ENCODE measurements at regions not wholly inside any gene's neighbourhood (a gene's known extent, or its start where the extent isn't known, plus 50 kb on each side); places are given as distances from the start of the nearest gene placed in this dataset.
"Not testable (repeated sequence)": the region's sequence is repeated elsewhere in the genome, so short reads cannot be mapped to it uniquely, and the experiment has no call there.

DNA sequence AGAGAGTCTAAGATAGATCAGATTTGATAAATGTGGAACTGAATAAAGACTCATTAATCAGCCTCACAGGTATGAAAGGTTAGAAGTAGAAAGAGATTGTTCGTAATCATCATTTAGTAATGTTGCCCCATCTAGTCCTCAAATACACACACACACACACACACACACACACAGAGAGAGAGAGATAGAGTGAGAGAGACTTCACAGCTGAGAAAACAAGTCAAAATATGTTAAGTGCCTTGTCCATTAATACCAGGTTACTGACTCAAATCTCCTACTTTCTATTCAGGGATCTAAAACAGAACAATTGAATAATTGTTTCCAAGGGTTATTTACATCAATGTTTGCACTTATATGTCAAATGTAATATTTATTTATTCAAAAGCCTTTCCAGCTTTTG, 284.6 kb downstream of the MRPS30 start:
- H3K4me3 Mint-ChIP-seq = no peak overlapping the region
- H3K27me3 Mint-ChIP-seq (ENCODE audit: low read depth) = no peaks in the 10 kb centered on the region
- no peaks in the 10 kb centered on the region for H3K4me1 Mint-ChIP-seq (ENCODE audit: low read depth)
- DNase-seq (no peak), ATAC-seq (no peak)
- no peaks in the 10 kb centered on the region for H3K36me3 Mint-ChIP-seq (ENCODE audit: low read depth)
- no peaks in the 10 kb centered on the region for H3K9me3 Mint-ChIP-seq (ENCODE audit: insufficient read depth)
- CTCF ChIA-PET = no interaction called here
- no peak overlapping the region for H3K27ac Mint-ChIP-seq
- POLR2A ChIA-PET = no interaction called here

DNA sequence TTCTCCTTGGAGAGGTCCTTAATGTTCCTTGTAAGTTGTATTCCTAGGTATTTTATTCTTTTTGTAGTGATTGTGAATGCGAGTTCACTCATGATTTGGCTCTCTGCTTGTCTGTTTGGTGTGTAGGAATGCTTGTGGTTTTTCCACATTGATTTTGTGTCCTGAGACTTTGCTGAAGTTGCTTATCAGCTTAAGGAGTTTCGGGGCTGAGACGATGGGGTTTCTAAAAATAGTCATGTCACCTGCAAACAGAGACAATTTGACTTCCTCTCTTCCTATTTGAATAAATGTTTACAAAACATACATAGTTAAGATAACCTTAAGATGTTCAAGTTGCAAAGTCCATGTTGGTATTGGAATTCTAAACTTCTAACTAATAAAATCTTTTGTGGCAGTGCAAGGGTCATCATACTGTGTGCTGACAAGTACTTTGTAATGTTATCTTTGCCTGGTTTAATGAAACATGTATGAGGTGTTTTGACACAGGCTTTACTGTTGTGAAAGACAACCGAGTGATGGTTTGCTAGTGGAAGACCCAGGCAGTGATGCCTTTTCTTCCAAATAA, 286.2 kb downstream of the MRPS30 start:
- H3K36me3 Mint-ChIP-seq (ENCODE audit: low read depth) = no peaks in the 10 kb centered on the region
- CTCF ChIA-PET = no interaction called here
- ATAC-seq (no peak), DNase-seq (no peak)
- POLR2A ChIA-PET = no interaction called here
- H3K4me1 Mint-ChIP-seq (ENCODE audit: low read depth) = no peaks in the 10 kb centered on the region
- H3K4me3 Mint-ChIP-seq = no peak overlapping the region
- H3K27me3 Mint-ChIP-seq (ENCODE audit: low read depth) = no peaks in the 10 kb centered on the region
- H3K9me3 Mint-ChIP-seq (ENCODE audit: insufficient read depth) = no peaks in the 10 kb centered on the region
- H3K27ac Mint-ChIP-seq = no peak overlapping the region

DNA sequence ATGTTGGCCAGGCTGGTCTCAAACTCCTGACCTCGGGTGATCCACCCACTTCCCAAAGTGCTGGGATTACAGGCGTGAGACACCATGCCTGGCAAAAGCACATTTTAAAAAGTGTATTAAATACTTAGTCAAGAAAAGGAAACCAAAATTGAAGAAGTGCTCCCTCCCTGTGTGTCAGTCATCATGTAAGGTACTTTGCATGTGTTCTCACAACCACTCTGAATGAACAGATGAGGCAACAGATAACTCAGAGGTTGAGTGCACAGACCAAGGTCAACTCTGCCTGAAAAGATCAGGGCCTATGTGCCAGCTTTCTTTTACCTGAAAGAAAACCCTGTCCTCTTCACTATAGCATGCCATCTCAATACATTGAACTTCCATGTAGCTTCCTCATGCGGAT, 289.7 kb downstream of the MRPS30 start:
- no peaks in the 10 kb centered on the region for H3K27me3 Mint-ChIP-seq (ENCODE audit: low read depth)
- ATAC-seq (no peak), DNase-seq (no peak)
- POLR2A ChIA-PET = no interaction called here
- no peak overlapping the region for H3K4me3 Mint-ChIP-seq
- peaks cover 7% of the 10 kb centered on the region for H3K9me3 Mint-ChIP-seq (ENCODE audit: insufficient read depth)
- no peak overlapping the region for H3K27ac Mint-ChIP-seq
- CTCF ChIA-PET = no interaction called here
- H3K36me3 Mint-ChIP-seq (ENCODE audit: low read depth) = no peaks in the 10 kb centered on the region
- no peaks in the 10 kb centered on the region for H3K4me1 Mint-ChIP-seq (ENCODE audit: low read depth)

DNA sequence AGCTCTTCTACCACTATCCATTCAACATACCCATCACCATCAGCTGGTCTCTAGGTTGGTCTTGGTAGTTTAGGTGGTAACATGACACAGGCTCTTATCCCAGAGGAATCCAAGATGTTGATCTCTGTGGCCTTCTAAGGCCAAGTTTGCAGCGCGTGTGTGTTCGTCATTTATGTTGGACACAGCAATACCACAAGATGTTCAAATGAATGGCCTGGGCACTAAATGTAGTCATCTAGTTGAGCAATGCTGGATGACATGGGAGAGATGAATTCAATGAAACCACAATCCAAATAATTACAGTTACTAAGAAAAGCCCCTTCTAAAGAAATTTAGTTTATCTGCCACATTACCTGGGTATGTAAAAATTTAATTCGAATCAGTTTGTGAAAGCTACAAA, 292.4 kb downstream of the MRPS30 start:
- ATAC-seq (no peak), DNase-seq (no peak)
- POLR2A ChIA-PET = no interaction called here
- peaks cover 16% of the 10 kb centered on the region for H3K9me3 Mint-ChIP-seq (ENCODE audit: insufficient read depth)
- CTCF ChIA-PET = no interaction called here
- H3K27me3 Mint-ChIP-seq (ENCODE audit: low read depth) = no peaks in the 10 kb centered on the region
- no peak overlapping the region for H3K27ac Mint-ChIP-seq
- no peak overlapping the region for H3K4me3 Mint-ChIP-seq
- H3K36me3 Mint-ChIP-seq (ENCODE audit: low read depth) = no peaks in the 10 kb centered on the region
- H3K4me1 Mint-ChIP-seq (ENCODE audit: low read depth) = no peaks in the 10 kb centered on the region

DNA sequence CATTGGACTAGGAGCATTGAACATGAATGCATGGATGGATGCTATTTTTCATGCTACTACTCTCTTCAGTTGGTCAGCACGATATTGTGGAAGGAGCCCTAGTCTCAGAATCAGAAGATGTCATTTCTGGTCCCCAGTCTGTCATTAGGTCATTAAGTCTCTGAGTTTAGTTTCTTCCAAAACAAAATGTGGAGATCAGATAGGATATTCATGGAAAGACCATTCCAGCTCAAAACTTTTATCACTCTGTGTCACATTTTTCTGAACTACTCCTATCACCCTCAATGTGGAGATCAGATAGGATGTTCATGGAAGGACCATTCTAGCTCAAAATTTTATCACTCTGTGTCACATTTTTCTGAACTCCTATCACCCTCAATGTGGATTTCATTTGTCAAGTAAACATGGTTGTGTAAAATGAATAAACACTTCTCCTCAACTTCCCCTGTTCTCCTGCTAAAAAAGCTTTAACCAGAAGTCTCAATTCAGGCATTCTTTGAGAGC, 296.8 kb downstream of the MRPS30 start:
- H3K4me3 Mint-ChIP-seq = no peak overlapping the region
- DNase-seq = no peak
- no peaks in the 10 kb centered on the region for H3K36me3 Mint-ChIP-seq (ENCODE audit: low read depth)
- H3K27ac Mint-ChIP-seq = no peak overlapping the region
- H3K9me3 Mint-ChIP-seq (ENCODE audit: insufficient read depth) = peaks cover 22% of the 10 kb centered on the region
- POLR2A ChIA-PET = no interaction called here
- no peak for ATAC-seq
- H3K27me3 Mint-ChIP-seq (ENCODE audit: low read depth) = no peaks in the 10 kb centered on the region
- H3K4me1 Mint-ChIP-seq (ENCODE audit: low read depth) = no peaks in the 10 kb centered on the region
- CTCF ChIA-PET = no interaction called here

DNA sequence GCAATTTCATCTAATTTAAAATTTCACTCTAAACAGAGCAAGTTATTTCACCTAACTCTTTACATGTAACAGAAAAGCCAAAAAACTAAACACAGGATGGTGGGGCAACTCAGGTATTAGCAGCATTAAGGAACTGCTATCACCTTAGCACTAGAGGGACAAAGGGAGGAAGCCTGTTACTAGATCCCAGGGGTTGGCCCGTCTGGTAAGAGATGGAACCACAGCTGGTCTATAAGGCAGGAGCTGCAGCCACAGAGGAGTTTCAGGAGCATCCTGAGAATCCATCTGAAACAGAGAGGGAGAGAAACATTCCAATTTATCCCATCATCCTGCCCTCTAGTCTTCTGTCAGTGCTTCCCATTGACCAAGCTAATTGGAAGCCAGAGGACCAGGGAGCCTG, 300.3 kb downstream of the MRPS30 start:
- ChIA-PET CTCF (no interaction called here), POLR2A (no interaction called here)
- DNase-seq (no peak), ATAC-seq (no peak)
- H3K27me3 Mint-ChIP-seq (ENCODE audit: low read depth) = no peaks in the 10 kb centered on the region
- H3K27ac Mint-ChIP-seq = no peak overlapping the region
- H3K4me1 Mint-ChIP-seq (ENCODE audit: low read depth) = no peaks in the 10 kb centered on the region
- no peaks in the 10 kb centered on the region for H3K36me3 Mint-ChIP-seq (ENCODE audit: low read depth)
- peaks cover 19% of the 10 kb centered on the region for H3K9me3 Mint-ChIP-seq (ENCODE audit: insufficient read depth)
- H3K4me3 Mint-ChIP-seq = no peak overlapping the region

DNA sequence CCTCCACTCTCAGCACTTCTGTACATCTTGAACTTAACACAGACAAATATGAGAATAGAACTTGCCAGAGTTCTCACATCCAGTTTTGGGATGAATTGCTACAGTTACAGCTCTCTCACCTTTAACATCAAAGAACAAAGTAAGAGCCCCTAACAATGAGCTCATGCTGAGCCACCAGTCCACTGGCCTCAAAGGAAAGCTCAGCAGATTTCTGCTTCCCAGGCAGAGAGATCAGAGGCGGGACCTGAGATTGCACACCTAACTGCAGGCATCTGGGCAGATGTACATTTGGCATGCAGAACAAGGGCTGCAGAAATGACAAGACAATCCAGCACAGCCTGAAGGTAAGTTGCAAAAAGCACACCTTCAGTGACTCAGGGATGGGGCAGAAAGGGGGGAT, 300.9 kb downstream of the MRPS30 start:
- no peaks in the 10 kb centered on the region for H3K27me3 Mint-ChIP-seq (ENCODE audit: low read depth)
- CTCF ChIA-PET = no interaction called here
- ATAC-seq = no peak

DNA sequence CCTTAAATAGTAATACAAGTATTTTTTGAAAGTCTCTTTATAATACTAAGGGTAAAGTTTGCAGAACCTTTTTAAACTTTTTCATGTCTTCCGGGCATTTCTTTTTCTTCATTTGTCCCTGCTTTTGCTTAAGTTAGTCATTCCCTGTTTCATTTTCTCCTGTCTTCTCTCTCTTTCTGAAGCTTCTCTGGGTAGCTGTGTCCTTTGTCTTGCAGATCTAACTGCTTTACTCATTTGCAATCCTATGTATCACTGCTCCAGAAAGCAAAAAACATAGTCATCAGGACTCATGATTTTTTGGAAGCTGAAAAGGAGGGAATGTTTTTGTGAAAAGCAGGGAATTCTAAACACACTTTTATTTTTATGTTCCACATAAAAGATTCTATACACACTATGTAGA, 301.7 kb downstream of the MRPS30 start:
- no peak for ATAC-seq
- no peak overlapping the region for H3K27ac Mint-ChIP-seq
- no peak overlapping the region for H3K4me3 Mint-ChIP-seq
- ChIA-PET POLR2A (no interaction called here), CTCF (no interaction called here)
- H3K27me3 Mint-ChIP-seq (ENCODE audit: low read depth) = no peaks in the 10 kb centered on the region
- H3K36me3 Mint-ChIP-seq (ENCODE audit: low read depth) = no peaks in the 10 kb centered on the region
- no peaks in the 10 kb centered on the region for H3K4me1 Mint-ChIP-seq (ENCODE audit: low read depth)
- no peak for DNase-seq
- peaks cover 18% of the 10 kb centered on the region for H3K9me3 Mint-ChIP-seq (ENCODE audit: insufficient read depth)

More for the DNA sequence above, 300.9 kb downstream of the MRPS30 start:
- Mint-ChIP-seq H3K36me3 (ENCODE audit: low read depth) (no peaks in the 10 kb centered on the region), H3K9me3 (ENCODE audit: insufficient read depth) (peaks cover 19% of the 10 kb centered on the region), H3K4me3 (no peak overlapping the region), H3K27ac (no peak overlapping the region), H3K4me1 (ENCODE audit: low read depth) (no peaks in the 10 kb centered on the region)
- POLR2A ChIA-PET = no interaction called here
- DNase-seq = no peak

DNA sequence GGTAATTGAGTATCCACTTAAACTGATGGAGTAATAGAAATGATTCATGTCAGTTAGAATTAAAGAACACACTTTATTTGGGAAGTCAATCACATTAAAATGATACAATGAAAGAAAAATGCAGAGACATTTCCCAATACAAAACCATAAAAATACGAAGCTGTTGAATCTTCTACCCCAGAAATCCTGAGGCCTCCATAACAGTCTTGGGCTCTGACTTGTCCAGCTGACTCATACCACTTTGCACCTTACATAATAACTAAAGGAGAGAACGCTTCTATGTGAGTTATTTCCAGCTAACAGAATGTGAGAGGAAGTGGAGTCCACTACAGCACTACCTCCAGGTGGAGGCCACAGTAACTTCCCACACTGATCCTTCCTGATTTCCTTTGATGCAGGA, 305.0 kb downstream of the MRPS30 start:
- ATAC-seq (no peak), DNase-seq (no peak)
- Mint-ChIP-seq H3K27me3 (ENCODE audit: low read depth) (no peaks in the 10 kb centered on the region), H3K27ac (no peak overlapping the region), H3K36me3 (ENCODE audit: low read depth) (no peaks in the 10 kb centered on the region), H3K9me3 (ENCODE audit: insufficient read depth) (peaks cover 14% of the 10 kb centered on the region), H3K4me1 (ENCODE audit: low read depth) (no peaks in the 10 kb centered on the region), H3K4me3 (no peak overlapping the region)
- ChIA-PET CTCF (no interaction called here), POLR2A (no interaction called here)

DNA sequence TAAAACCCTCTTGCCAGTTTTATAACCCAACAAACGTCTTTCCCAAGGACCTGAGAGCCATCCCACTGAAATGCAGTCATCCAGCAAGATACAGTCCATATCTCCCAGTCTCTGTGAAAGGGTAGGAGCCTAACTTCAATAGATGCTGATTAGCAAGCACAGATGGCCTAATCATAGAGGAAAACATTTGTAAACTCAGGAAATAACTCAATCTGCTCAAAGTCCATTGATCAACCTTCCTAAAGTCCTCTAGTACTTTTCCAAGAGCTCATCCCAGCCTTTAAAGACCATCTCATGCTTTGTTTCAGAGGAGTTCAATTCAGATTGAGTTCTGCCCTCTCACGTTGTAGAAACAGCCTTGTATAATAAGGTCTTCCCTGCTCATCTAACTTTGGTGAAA, 324.2 kb downstream of the MRPS30 start:
- ChIA-PET POLR2A (no interaction called here), CTCF (no interaction called here)
- no peak overlapping the region for H3K27ac Mint-ChIP-seq
- H3K4me1 Mint-ChIP-seq (ENCODE audit: low read depth) = no peaks in the 10 kb centered on the region
- peaks cover 20% of the 10 kb centered on the region for H3K9me3 Mint-ChIP-seq (ENCODE audit: insufficient read depth)
- H3K27me3 Mint-ChIP-seq (ENCODE audit: low read depth) = no peaks in the 10 kb centered on the region
- no peak for ATAC-seq
- no peak overlapping the region for H3K4me3 Mint-ChIP-seq
- no peaks in the 10 kb centered on the region for H3K36me3 Mint-ChIP-seq (ENCODE audit: low read depth)
- no peak for DNase-seq

DNA sequence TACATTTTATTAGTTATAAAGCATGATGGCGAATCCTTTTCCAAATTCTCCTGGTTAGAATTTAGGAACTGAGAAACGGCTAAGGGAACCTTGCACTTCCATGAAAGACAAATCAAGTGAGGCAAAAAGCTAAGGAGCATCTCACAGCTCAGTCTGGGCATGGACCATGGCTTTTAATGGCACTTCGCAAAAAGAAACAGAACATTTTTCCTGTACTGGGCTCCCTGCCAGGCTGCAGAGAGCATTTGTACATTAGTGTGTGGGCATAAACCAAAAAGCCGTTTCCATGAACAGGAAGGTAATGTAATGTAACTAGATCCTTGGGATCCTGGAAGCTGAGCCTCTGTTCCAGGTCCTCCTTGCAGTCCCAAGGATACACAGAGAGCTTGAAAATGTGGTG, 354.2 kb downstream of the MRPS30 start:
- no peaks in the 10 kb centered on the region for H3K36me3 Mint-ChIP-seq (ENCODE audit: low read depth)
- peaks cover 17% of the 10 kb centered on the region for H3K9me3 Mint-ChIP-seq (ENCODE audit: insufficient read depth)
- H3K4me3 Mint-ChIP-seq = no peak overlapping the region
- no peak for DNase-seq
- H3K27ac Mint-ChIP-seq = no peak overlapping the region
- H3K27me3 Mint-ChIP-seq (ENCODE audit: low read depth) = no peaks in the 10 kb centered on the region
- ChIA-PET POLR2A (no interaction called here), CTCF (no interaction called here)
- no peak for ATAC-seq
- H3K4me1 Mint-ChIP-seq (ENCODE audit: low read depth) = no peaks in the 10 kb centered on the region

DNA sequence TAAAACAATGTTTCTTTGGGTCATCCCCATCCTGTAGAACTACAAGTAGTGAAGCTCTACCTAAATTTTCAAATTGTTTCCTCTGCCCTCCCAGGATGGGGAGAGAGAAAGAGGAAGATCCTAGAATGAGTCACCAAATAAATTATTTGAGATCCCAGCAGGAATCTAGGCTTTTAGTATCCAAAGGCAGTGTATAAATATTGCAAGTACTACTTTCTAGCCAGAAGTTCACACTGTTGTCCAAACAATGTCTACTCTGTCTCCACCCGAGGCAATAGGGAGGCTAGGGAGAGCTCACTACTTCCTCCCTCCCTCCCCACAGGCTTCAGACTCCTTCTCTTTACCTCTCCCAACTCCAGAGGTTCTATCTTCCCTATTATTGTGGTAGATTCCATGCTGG, 362.8 kb downstream of the MRPS30 start:
- H3K9me3 Mint-ChIP-seq (ENCODE audit: insufficient read depth) = peaks cover 12% of the 10 kb centered on the region
- H3K4me3 Mint-ChIP-seq = no peak overlapping the region
- no peaks in the 10 kb centered on the region for H3K36me3 Mint-ChIP-seq (ENCODE audit: low read depth)
- ChIA-PET CTCF (no interaction called here), POLR2A (no interaction called here)
- no peaks in the 10 kb centered on the region for H3K27me3 Mint-ChIP-seq (ENCODE audit: low read depth)
- H3K4me1 Mint-ChIP-seq (ENCODE audit: low read depth) = no peaks in the 10 kb centered on the region
- ATAC-seq (no peak), DNase-seq (no peak)
- no peak overlapping the region for H3K27ac Mint-ChIP-seq

DNA sequence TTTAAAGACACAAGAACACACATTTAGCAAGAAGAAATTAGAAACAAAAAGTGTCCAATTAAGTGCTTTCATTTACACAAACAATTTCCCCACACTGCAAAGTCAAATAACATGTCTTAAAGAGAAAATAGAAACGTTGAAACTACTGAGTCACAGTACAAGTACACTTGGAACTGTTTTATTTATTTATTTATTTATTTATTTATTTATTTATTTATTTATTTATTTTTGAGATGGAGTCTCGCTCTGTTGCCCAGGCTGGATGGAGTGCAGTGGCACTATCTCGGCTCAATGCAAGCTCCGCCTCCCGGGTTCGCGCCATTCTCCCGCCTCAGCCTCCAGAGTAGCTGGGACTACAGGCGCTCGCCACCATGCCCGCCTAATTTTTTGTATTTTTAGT, 363.9 kb downstream of the MRPS30 start:
- CTCF ChIA-PET; ATAC-seq; H3K27me3 Mint-ChIP-seq (ENCODE audit: low read depth); POLR2A ChIA-PET; H3K9me3 Mint-ChIP-seq (ENCODE audit: insufficient read depth); H3K4me3 Mint-ChIP-seq; H3K36me3 Mint-ChIP-seq (ENCODE audit: low read depth); H3K4me1 Mint-ChIP-seq (ENCODE audit: low read depth); DNase-seq; H3K27ac Mint-ChIP-seq: not testable (repeated sequence)
